Body of pancreas (tissue), 4 donors: ENCODE measurements at regions not wholly inside any gene's neighbourhood (a gene's known extent, or its start where the extent isn't known, plus 50 kb on each side); places are given as distances from the start of the nearest gene placed in this dataset.

Source experiments
- POLR2A ChIP-seq, 3 donors: fragments of 450-650 bp; IDR thresholded peaks; one replicate each; pipeline ENCODE4 v1.6.1; 2016; ENCODE audit warnings: antibody characterized with exemption in 3 of 3, mild to moderate bottlenecking in 2 of 3
- TF ChIP-seq, protein P1 (sequence below), 7 experiments: fragments of 450-650 bp in 4 of 7; fragments of 200-600 bp in 3 of 7; sonication (generic) in 3 of 7; IDR thresholded peaks; one replicate each; pipeline ENCODE4 v1.5.1; 2016 to 2019; ENCODE audit warnings: antibody characterized with exemption in 7 of 7

DNA sequence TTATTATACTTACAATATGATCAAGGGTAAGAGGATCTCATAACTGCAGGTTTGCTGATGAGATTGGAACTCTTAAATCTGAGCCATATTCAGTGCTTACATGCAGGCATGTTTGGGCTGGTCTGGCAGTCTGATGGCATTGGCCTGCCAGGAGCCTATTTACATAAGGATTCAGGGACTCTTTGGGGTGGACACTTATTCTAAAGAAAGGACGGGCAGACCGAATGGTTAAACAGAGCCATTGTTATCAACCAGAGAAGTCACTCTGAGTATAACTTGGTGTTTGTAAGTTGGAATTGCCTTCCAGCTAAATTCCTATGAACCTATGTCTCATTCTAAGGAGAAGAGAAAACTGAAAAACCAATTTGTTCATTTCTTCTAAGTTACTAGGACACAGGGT is 932.8 kb downstream of the IGSF11 start:
- TF ChIP-seq POLR2A (IDR thresholded peaks at IDR 0.05), result no peak
- TF ChIP-seq, protein P1, sequence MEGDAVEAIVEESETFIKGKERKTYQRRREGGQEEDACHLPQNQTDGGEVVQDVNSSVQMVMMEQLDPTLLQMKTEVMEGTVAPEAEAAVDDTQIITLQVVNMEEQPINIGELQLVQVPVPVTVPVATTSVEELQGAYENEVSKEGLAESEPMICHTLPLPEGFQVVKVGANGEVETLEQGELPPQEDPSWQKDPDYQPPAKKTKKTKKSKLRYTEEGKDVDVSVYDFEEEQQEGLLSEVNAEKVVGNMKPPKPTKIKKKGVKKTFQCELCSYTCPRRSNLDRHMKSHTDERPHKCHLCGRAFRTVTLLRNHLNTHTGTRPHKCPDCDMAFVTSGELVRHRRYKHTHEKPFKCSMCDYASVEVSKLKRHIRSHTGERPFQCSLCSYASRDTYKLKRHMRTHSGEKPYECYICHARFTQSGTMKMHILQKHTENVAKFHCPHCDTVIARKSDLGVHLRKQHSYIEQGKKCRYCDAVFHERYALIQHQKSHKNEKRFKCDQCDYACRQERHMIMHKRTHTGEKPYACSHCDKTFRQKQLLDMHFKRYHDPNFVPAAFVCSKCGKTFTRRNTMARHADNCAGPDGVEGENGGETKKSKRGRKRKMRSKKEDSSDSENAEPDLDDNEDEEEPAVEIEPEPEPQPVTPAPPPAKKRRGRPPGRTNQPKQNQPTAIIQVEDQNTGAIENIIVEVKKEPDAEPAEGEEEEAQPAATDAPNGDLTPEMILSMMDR (IDR thresholded peaks at IDR 0.05), result no peak
